B cell (primary cell): ENCODE measurements at regions not wholly inside any gene's neighbourhood (a gene's known extent, or its start where the extent isn't known, plus 50 kb on each side); places are given as distances from the start of the nearest gene placed in this dataset.

Experiments used
- ATAC-seq: fragments of 200-7000 bp; cut with Tn5 transposase; one replicate; pipeline ENCODE4 v1.10.0; 2021; ENCODE audit warnings: low read depth, mild to moderate bottlenecking, moderate number of reproducible peaks, moderate library complexity
- CTCF ChIA-PET: fragments of 350-600 bp; sonication (Branson Sonifier 250); formaldehyde crosslinking; loops from one replicate; lab custom pipeline; 2021; ENCODE audit warnings: antibody characterized with exemption, inconsistent platforms; lab: Charles Lee
- POLR2A ChIA-PET: fragments of 350-600 bp; sonication (Branson Sonifier 250); formaldehyde crosslinking; loops from one replicate; lab custom pipeline; 2021; ENCODE audit warnings: antibody characterized with exemption; lab: Charles Lee
- DNase-seq: peaks from one replicate; pipeline ENCODE4 v3.0.0; 2013
- H2AFZ ChIP-seq: 2 replicates; pipeline ENCODE4 v1.6.1; 2012; ENCODE audit warnings: mild to moderate bottlenecking, low read depth, low read length; ENCODE audit not compliant: insufficient read depth, poor library complexity, severe bottlenecking
- H3K27ac ChIP-seq, 2 donors: 1 replicate in 1 of 2; 2 replicates in 1 of 2; pipeline ENCODE4 v1.5.1; 2012 to 2013; ENCODE audit warnings: low read length in 2 of 2, mild to moderate bottlenecking in 2 of 2, moderate library complexity in 1 of 2
- H3K27me3 ChIP-seq, 4 experiments: fragments of 200-600 bp in 1 of 4; sonication (generic) in 1 of 4; replicated peaks in 1 of 4; 1 replicate in 2 of 4; 2 replicates in 2 of 4; pipeline versions ENCODE4 v1.6.1 to v1.7.0; 2013 to 2016; ENCODE audit warnings: low read length in 3 of 4, mild to moderate bottlenecking in 2 of 4, mixed read lengths in 1 of 4, moderate library complexity in 1 of 4; ENCODE audit not compliant: insufficient read depth in 4 of 4, control insufficient read depth in 3 of 4; ENCODE audit errors: control extremely low read depth in 1 of 4
- H3K36me3 ChIP-seq, 2 experiments: replicated peaks in 1 of 2; 1 replicate in 1 of 2; 2 replicates in 1 of 2; pipeline versions ENCODE4 v1.6.1 to v1.7.1; 2013; ENCODE audit warnings: low read length in 1 of 2; ENCODE audit not compliant: insufficient read depth in 2 of 2, control insufficient read depth in 1 of 2; ENCODE audit errors: control extremely low read depth in 1 of 2, extremely low read depth in 1 of 2
- H3K4me1 ChIP-seq, 2 donors: fragments of 200-600 bp in 1 of 2; sonication (generic) in 1 of 2; 1 replicate in 1 of 2; 2 replicates in 1 of 2; pipeline versions ENCODE4 v1.5.1 to v1.6.1; 2013 to 2017; ENCODE audit warnings: low read length in 2 of 2; ENCODE audit not compliant: control insufficient read depth in 2 of 2, insufficient read depth in 2 of 2
- H3K4me2 ChIP-seq: replicated peaks from 2 replicates; pipeline ENCODE3; 2012; ENCODE audit warnings: mild to moderate bottlenecking, low read depth, low read length; ENCODE audit not compliant: poor library complexity, severe bottlenecking
- H3K4me3 ChIP-seq, 5 experiments: fragments of 200-600 bp in 1 of 5; sonication (generic) in 1 of 5; 1 replicate in 3 of 5; 2 replicates in 2 of 5; pipeline versions ENCODE4 v1.5.1 to v1.7.0; 2011 to 2016; ENCODE audit warnings: low read length in 4 of 5, mild to moderate bottlenecking in 4 of 5, low read depth in 2 of 5, control low read depth in 1 of 5, moderate library complexity in 1 of 5; ENCODE audit not compliant: insufficient read depth in 1 of 5; ENCODE audit errors: control extremely low read depth in 1 of 5, extremely low read depth in 1 of 5
- H3K79me2 ChIP-seq: fragments of 200-600 bp; sonication (generic); one replicate; pipeline ENCODE4 v1.6.0; 2016; ENCODE audit warnings: low read length; ENCODE audit not compliant: control insufficient read depth, insufficient read depth
- H3K9ac ChIP-seq: fragments of 200-600 bp; sonication (generic); 2 replicates; pipeline ENCODE4 v1.6.1; 2017; ENCODE audit warnings: mild to moderate bottlenecking, low read length, moderate library complexity
- H3K9me3 ChIP-seq, 3 donors: one replicate each; pipeline versions ENCODE4 v1.6.1 to v1.7.1; 2013; ENCODE audit warnings: low read length in 2 of 3; ENCODE audit not compliant: control insufficient read depth in 2 of 3, insufficient read depth in 1 of 3; ENCODE audit errors: control extremely low read depth in 1 of 3
- H4K20me1 ChIP-seq: 2 replicates; pipeline ENCODE4 v1.6.0; 2012; ENCODE audit warnings: mild to moderate bottlenecking, low read length; ENCODE audit not compliant: insufficient read depth, control insufficient read depth, poor library complexity, severe bottlenecking
- H3K27ac Mint-ChIP-seq: one replicate; pipeline ENCODE4 v1.8.0; 2021; ENCODE audit warnings: mixed read lengths
- H3K27me3 Mint-ChIP-seq: one replicate; pipeline ENCODE4 v1.8.0; 2021; ENCODE audit warnings: mixed read lengths
- H3K4me1 Mint-ChIP-seq: one replicate; pipeline ENCODE4 v1.8.0; 2021; ENCODE audit warnings: mixed read lengths
- H3K4me3 Mint-ChIP-seq: one replicate; pipeline ENCODE4 v1.8.0; 2021; ENCODE audit warnings: mixed read lengths
- H3K9me3 Mint-ChIP-seq: one replicate; pipeline ENCODE4 v1.8.0; 2022; ENCODE audit warnings: mixed read lengths; ENCODE audit not compliant: insufficient read depth
- CTCF ChIP-seq: fragments of 200-600 bp; IDR thresholded peaks from one replicate; pipeline ENCODE4 v1.8.0; 2022; ENCODE audit warnings: antibody characterized with exemption, mild to moderate bottlenecking
- EZH2 ChIP-seq: IDR thresholded peaks from 2 replicates; pipeline ENCODE4 v1.6.1; 2012; ENCODE audit warnings: borderline replicate concordance, low read depth, mild to moderate bottlenecking, moderate library complexity, low read length; ENCODE audit not compliant: insufficient read depth, poor library complexity, severe bottlenecking
- WGBS: methylation state at CpG from one replicate; pipeline ENCODE4 v1.1.5; 2013; ENCODE audit warnings: missing lambda C conversion rate; ENCODE audit not compliant: insufficient coverage; 5-methylcytosine and 5-hydroxymethylcytosine counted together
- intact Hi-C: fragments of 100-400 bp; cut with micrococcal nuclease; formaldehyde crosslinking; loops from one replicate; pipeline ENCODE4 v1.10.0; 2022

GRCh38 chr7:114864278-114864677 lies 57.6 kb upstream of the MDFIC start:
- H3K9me3 ChIP-seq, result no peaks in the 10 kb centered on the region
- intact Hi-C loops, result loop anchor here (2.0 to 10.0 kb wide), 4 partner anchors 821 to 1259 kb away; no protein-coding TSS in a partner anchor
- Mint-ChIP-seq H3K27me3 (no peaks in the 10 kb centered on the region), H3K4me3 (no peak overlapping the region), H3K9me3 (no peaks in the 10 kb centered on the region), H3K4me1 (no peaks in the 10 kb centered on the region), H3K27ac (no peak overlapping the region)
- no peak for TF ChIP-seq CTCF
- no peak for TF ChIP-seq EZH2
- no peak for DNase-seq
- no peaks in the 10 kb centered on the region for H3K79me2 ChIP-seq
- no peaks in the 10 kb centered on the region for H3K27me3 ChIP-seq
- no peak for ATAC-seq
- H3K27ac ChIP-seq, result no peak overlapping the region
- no peak overlapping the region for H3K4me2 ChIP-seq
- H3K9ac ChIP-seq, result no peak overlapping the region
- no peaks in the 10 kb centered on the region for H3K4me1 ChIP-seq
- CTCF ChIA-PET, result interaction anchor here (0.6 to 6.4 kb wide), 19 partner anchors 9 to 1259 kb away, joined by 3 to 87 read pairs (median 8); partner anchors contain the start of gene MDFIC
- WGBS, result no CpG with 5 or more reads among the region's 1 CpG
- H2AFZ ChIP-seq, result no peak overlapping the region
- POLR2A ChIA-PET, result no interaction called here
- H3K4me3 ChIP-seq, result no peak overlapping the region
- H3K36me3 ChIP-seq, result no peaks in the 10 kb centered on the region
- no peaks in the 10 kb centered on the region for H4K20me1 ChIP-seq

- WGBS, result 90% methylated on average over 1 of the region's 1 CpG
- intact Hi-C loops, result loop anchor here (1.0 to 10.0 kb wide), 9 partner anchors 74 to 1257 kb away; no protein-coding TSS in a partner anchor
- Histone ChIP-seq H3K4me1 (no peaks in the 10 kb centered on the region), H3K27me3 (no peaks in the 10 kb centered on the region), H3K79me2 (no peaks in the 10 kb centered on the region), H3K9ac (no peak overlapping the region), H3K4me2 (no peak overlapping the region), H3K9me3 (no peaks in the 10 kb centered on the region), H3K27ac (no peak overlapping the region), H4K20me1 (no peaks in the 10 kb centered on the region), H3K4me3 (no peak overlapping the region), H3K36me3 (no peaks in the 10 kb centered on the region), H2AFZ (no peak overlapping the region)
- H3K27me3 Mint-ChIP-seq, result no peaks in the 10 kb centered on the region
- ChIA-PET POLR2A (no interaction called here), CTCF (interaction anchor here (0.6 to 6.4 kb wide), 57 partner anchors 9 to 1257 kb away, joined by 3 to 87 read pairs (median 3); partner anchors contain the start of gene MDFIC)
- H3K9me3 Mint-ChIP-seq, result no peaks in the 10 kb centered on the region
- ATAC-seq, result peak; percentile 56
- TF ChIP-seq EZH2, result no peak
- peak; percentile 85 for TF ChIP-seq CTCF
- no peaks in the 10 kb centered on the region for H3K4me1 Mint-ChIP-seq
- no peak overlapping the region for H3K4me3 Mint-ChIP-seq
- DNase-seq, result peak; percentile 69
- no peak overlapping the region for H3K27ac Mint-ChIP-seq
Measured at GRCh38 chr7:114865564-114865963, 56.3 kb upstream of the MDFIC start.
